Neutrophil (primary cell): ENCODE measurements at regions not wholly inside any gene's neighbourhood (a gene's known extent, or its start where the extent isn't known, plus 50 kb on each side); places are given as distances from the start of the nearest gene placed in this dataset.

ENCODE experiments used
- H3K27ac ChIP-seq: fragments of 200-600 bp; sonication (generic); 2 replicates; pipeline ENCODE4 v1.5.1; 2016; ENCODE audit warnings: mild to moderate bottlenecking, moderate library complexity
- H3K27me3 ChIP-seq: fragments of 200-600 bp; sonication (generic); 2 replicates; pipeline ENCODE4 v1.6.0; 2016; ENCODE audit warnings: mild to moderate bottlenecking
- H3K36me3 ChIP-seq: fragments of 200-600 bp; sonication (generic); 2 replicates; pipeline ENCODE4 v1.5.1; 2017
- H3K4me1 ChIP-seq, 2 experiments: fragments of 200-600 bp in 1 of 2; sonication (generic) in 1 of 2; 1 replicate in 1 of 2; 2 replicates in 1 of 2; pipeline versions ENCODE4 v1.5.1 to v1.6.1; 2013 to 2016; ENCODE audit warnings: low read depth in 1 of 2, low read length in 1 of 2, mild to moderate bottlenecking in 1 of 2, moderate library complexity in 1 of 2; ENCODE audit not compliant: control insufficient read depth in 1 of 2, insufficient read depth in 1 of 2
- H3K4me3 ChIP-seq, 2 experiments: fragments of 200-600 bp in 1 of 2; sonication (generic) in 1 of 2; 1 replicate in 1 of 2; 2 replicates in 1 of 2; pipeline ENCODE4 v1.5.1; 2013 to 2016; ENCODE audit warnings: low read depth in 1 of 2, low read length in 1 of 2, mild to moderate bottlenecking in 1 of 2, moderate library complexity in 1 of 2
- H3K9me3 ChIP-seq: fragments of 200-600 bp; sonication (generic); 2 replicates; pipeline ENCODE4 v1.5.1; 2016
- TF ChIP-seq, protein P1 (sequence below): fragments of 200-600 bp; sonication (generic); IDR thresholded peaks from 2 replicates; pipeline ENCODE4 v1.5.1; 2016; ENCODE audit warnings: antibody characterized with exemption

DNA sequence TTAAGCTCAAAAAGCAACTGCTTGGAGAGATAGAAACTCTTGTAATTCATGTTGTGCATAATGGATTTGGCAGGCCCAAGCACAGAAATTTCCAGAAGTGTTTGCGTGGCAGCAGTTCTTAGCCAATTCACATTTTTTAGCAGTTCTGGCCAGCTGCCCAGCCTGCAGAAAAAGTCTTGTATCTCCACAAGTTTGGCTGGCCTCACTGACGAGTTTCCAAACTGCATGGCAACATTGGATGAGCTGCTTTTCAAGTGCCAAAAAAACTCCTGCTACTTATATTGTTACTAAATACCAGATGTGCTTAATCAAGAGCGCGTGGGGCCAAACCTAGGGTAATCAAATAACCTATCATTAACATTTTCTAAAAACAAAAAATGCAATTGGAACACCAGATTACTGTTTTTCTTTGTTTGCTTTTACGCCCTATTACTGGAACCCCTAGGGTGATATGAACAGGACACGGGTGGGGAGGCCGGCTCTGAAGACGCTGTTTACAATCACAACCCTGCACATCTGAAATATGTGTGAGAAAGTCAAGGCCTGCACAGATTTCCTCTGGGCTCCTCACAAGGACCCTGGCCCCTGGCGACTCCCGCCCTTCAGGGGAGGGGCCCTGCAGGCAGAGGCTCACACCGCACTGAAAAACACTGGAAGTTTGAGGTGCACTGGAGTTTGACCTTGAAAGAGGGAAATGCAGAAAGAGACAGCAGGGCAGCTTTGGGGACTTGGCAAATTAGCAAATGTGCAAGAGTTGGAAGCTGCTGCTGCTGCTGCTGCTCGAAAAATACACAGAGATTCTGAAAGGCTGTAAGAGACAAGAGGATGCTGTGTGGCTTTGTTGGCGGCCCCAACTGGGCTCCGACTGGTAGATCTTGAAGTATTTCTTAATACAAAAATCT, 55.2 kb upstream of the TARBP1 start:
- Histone ChIP-seq H3K4me3 (no peak overlapping the region), H3K4me1 (peaks cover 45 to 48% of the 10 kb centered on the region in 2 experiments), H3K36me3 (no peaks in the 10 kb centered on the region), H3K27me3 (no peaks in the 10 kb centered on the region), H3K27ac (no peak overlapping the region), H3K9me3 (no peaks in the 10 kb centered on the region)
- TF ChIP-seq, protein P1, sequence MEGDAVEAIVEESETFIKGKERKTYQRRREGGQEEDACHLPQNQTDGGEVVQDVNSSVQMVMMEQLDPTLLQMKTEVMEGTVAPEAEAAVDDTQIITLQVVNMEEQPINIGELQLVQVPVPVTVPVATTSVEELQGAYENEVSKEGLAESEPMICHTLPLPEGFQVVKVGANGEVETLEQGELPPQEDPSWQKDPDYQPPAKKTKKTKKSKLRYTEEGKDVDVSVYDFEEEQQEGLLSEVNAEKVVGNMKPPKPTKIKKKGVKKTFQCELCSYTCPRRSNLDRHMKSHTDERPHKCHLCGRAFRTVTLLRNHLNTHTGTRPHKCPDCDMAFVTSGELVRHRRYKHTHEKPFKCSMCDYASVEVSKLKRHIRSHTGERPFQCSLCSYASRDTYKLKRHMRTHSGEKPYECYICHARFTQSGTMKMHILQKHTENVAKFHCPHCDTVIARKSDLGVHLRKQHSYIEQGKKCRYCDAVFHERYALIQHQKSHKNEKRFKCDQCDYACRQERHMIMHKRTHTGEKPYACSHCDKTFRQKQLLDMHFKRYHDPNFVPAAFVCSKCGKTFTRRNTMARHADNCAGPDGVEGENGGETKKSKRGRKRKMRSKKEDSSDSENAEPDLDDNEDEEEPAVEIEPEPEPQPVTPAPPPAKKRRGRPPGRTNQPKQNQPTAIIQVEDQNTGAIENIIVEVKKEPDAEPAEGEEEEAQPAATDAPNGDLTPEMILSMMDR = no peak

DNA sequence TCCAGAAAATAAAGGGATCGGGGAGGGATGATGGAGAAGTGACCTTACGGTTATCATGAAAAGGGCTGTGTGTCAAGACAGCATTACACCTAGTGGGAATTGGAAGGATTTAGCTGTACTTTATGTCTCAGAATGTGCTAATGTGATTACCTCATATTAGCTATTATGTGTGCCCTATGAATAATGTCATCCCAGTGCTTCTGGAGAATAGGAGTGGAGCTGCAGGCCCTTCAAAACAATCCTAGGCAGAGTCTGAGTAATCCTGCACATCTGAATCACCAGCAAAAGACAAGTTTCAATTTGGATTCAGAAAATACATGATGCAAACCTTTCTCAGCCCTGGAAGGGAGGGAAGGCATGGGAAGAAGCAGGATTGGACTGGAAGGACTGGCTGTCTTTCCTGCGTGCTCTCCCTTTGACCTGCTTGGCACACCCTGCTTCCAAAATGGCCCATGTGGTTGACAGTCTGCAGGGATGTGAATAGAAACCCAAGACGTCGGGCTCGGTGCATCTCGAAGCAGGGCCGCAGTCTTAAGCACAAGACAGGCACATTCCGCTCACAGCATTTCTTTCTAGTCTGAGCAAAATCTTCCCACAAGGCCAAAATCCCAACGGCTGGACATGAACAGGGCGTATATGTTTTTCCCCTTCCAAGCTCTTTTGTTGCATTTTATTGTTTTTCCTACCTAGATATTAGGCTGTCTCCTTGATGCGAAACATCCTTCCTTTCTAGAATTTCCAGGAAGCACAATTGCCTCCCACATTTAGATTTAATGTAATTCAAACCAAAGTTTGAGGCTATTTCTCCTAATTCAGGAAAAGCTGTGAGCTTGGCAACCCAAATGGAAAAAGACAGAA, 54.3 kb upstream of the TARBP1 start:
- TF ChIP-seq, protein P1 = no peak
- H3K4me3 ChIP-seq = peak overlapping the region in 1 of 2 experiments; percentile 39
- H3K27me3 ChIP-seq = no peaks in the 10 kb centered on the region
- no peaks in the 10 kb centered on the region for H3K36me3 ChIP-seq
- H3K4me1 ChIP-seq = peaks cover 55 to 57% of the 10 kb centered on the region in 2 experiments
- no peaks in the 10 kb centered on the region for H3K9me3 ChIP-seq
- peak overlapping the region; percentile 87 for H3K27ac ChIP-seq

DNA sequence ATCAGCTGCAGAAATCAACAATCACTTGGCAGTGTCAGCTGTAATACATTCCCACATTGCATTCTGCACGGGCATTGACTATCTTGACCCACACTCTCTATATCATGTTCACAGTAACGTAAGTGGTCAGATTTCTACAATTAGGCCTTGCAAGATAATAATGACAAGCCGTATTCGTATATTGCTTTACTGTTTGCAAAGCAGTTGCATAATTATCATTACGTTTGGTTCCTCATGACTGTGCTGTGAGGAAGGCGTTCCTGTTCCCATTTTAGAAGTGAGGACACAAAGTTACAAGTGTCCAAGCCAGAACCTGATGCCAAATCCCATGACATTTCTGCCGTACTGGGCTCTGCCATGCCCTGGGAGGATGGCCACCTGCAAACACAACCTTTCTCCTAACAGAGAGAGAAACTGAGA, 53.5 kb upstream of the TARBP1 start:
- Histone ChIP-seq H3K27ac (peak overlapping the region; percentile 87), H3K36me3 (no peaks in the 10 kb centered on the region), H3K4me1 (peaks cover 62% of the 10 kb centered on the region in 2 experiments), H3K4me3 (peak overlapping the region in 1 of 2 experiments; percentile 39), H3K27me3 (no peaks in the 10 kb centered on the region), H3K9me3 (no peaks in the 10 kb centered on the region)
- TF ChIP-seq, protein P1 = no peak

DNA sequence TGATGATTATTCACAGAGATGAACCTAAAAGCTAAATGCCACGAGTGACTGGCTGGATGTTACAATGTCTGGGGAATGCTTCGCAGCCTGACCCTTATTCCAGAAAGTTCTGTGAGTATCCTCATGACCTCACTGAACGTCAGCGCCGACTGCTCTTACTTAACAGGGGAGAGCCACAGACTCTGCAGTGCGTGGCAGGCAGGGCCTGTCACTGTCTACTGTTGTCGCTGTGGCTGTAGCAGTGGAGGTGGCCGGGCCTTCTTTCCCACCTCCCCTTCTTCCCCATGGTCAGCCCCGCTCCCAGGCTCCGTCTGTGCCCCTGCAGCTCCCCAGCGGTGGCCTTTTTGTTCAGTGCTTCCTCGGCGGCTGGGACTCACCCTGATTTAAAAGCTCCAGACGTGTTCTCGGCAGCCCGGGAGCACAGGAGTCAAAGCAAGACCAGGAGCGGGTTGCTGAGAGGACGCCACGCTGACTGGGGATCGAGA, 52.2 kb upstream of the TARBP1 start:
- Histone ChIP-seq H3K27ac (peak overlapping the region; percentile 87), H3K36me3 (no peaks in the 10 kb centered on the region), H3K27me3 (no peaks in the 10 kb centered on the region), H3K9me3 (no peaks in the 10 kb centered on the region), H3K4me3 (no peak overlapping the region), H3K4me1 (peaks cover 74 to 75% of the 10 kb centered on the region in 2 experiments)
- TF ChIP-seq, protein P1 = no peak

DNA sequence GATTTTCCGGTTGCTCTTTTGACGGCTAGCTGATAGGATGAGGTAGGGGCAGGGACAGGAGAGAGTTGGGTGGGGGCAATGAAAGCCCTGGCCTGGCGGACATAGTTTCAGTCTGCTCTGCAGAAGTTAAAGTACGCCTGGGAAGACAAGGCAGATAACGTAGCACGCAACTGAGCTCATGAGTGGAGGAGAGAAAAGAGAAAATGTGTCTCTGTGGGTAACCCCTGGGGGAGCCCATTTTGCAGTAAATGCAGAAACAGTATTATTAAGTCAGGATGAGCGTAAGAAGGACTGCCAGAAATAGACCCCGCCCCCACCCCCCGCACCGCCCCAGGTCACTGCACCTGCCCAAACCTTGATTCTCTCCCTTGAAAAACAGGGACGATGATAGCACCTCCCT, 51.7 kb upstream of the TARBP1 start:
- Histone ChIP-seq H3K36me3 (no peaks in the 10 kb centered on the region), H3K27me3 (no peaks in the 10 kb centered on the region), H3K9me3 (no peaks in the 10 kb centered on the region), H3K27ac (no peak overlapping the region), H3K4me1 (peaks cover 80% of the 10 kb centered on the region in 2 experiments), H3K4me3 (no peak overlapping the region)
- TF ChIP-seq, protein P1 = no peak
